GM12878 (cell line): ENCODE measurements at regions not wholly inside any gene's neighbourhood (a gene's known extent, or its start where the extent isn't known, plus 50 kb on each side); places are given as distances from the start of the nearest gene placed in this dataset.

Experiments
- CHD1 ChIP-seq: IDR thresholded peaks from 2 replicates; pipeline ENCODE4 v1.6.1; 2012; ENCODE audit warnings: low read depth, low read length, improper control_type of control experiment
- MXI1 ChIP-seq: fragments of 150-350 bp; IDR thresholded peaks from 2 replicates; pipeline ENCODE4 v1.6.1; 2011; ENCODE audit warnings: low read depth, mild to moderate bottlenecking, inconsistent platforms, low read length, improper control_type of control experiment
- POLR2AphosphoS5 ChIP-seq: IDR thresholded peaks from 2 replicates; pipeline ENCODE4 v1.6.1; 2011; ENCODE audit warnings: mild to moderate bottlenecking, low read length, inconsistent platforms
- SP1 ChIP-seq: IDR thresholded peaks from one replicate; pipeline ENCODE4 v1.6.1; 2011; ENCODE audit warnings: low read depth, low read length
- TAF1 ChIP-seq: IDR thresholded peaks from 2 replicates; pipeline ENCODE4 v1.6.1; 2011; ENCODE audit warnings: mild to moderate bottlenecking, low read depth, low read length, borderline replicate concordance
- TF ChIP-seq, protein P1 (sequence below): fragments of 450-650 bp; formaldehyde crosslinking; IDR thresholded peaks from 2 replicates; pipeline ENCODE4 v1.5.0; 2022; ENCODE audit warnings: mild to moderate bottlenecking, missing genetic modification characterization
- TF ChIP-seq, protein P2 (sequence below): fragments of 450-650 bp; IDR thresholded peaks from 2 replicates; pipeline ENCODE4 v1.6.1; 2017; ENCODE audit warnings: mild to moderate bottlenecking
- TF ChIP-seq, protein P3 (sequence below): IDR thresholded peaks from 2 replicates; pipeline ENCODE4 v1.6.1; 2011; ENCODE audit warnings: mild to moderate bottlenecking, low read depth, low read length, moderate library complexity; ENCODE audit not compliant: insufficient replicate concordance
- TF ChIP-seq, protein P4 (sequence below): fragments of 450-650 bp; IDR thresholded peaks from 2 replicates; pipeline ENCODE4 v1.6.1; 2018; ENCODE audit warnings: borderline replicate concordance, mild to moderate bottlenecking; ENCODE audit not compliant: partially characterized antibody

DNA sequence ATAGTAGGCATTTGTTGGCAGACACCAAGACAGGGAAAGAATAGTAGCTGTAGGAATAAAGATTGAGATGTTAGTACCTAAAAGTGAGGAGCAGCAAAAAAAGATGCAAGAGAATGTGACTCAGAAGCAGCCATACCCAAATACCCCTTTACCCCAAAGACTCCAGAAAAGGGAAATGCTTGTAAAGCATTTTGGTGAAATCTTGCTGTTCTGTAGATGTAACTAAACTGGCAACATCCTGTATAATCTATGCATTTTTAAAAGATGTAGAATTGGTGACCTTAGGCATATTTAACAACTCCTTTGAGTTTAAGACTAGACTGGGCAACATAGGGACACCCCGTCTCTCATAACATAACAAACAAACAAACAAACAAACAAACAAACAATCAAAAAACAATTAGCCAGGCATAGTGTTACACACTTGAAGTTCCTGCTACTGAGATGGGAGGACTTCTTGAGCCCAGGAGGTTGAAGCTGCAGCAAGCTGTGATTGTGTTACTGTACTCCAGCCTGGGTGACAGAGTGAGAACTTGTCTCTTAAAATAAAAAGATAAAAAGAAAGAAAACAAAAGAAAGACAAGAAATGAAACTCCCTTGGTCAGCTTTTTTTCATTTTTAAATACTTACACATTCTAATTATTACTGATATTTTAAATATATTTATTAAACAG lies 361.5 kb upstream of the KCNH8 start:
- TF ChIP-seq CHD1 = no peak
- TF ChIP-seq SP1 = no peak
- TF ChIP-seq TAF1 = no peak
- TF ChIP-seq, protein P1, sequence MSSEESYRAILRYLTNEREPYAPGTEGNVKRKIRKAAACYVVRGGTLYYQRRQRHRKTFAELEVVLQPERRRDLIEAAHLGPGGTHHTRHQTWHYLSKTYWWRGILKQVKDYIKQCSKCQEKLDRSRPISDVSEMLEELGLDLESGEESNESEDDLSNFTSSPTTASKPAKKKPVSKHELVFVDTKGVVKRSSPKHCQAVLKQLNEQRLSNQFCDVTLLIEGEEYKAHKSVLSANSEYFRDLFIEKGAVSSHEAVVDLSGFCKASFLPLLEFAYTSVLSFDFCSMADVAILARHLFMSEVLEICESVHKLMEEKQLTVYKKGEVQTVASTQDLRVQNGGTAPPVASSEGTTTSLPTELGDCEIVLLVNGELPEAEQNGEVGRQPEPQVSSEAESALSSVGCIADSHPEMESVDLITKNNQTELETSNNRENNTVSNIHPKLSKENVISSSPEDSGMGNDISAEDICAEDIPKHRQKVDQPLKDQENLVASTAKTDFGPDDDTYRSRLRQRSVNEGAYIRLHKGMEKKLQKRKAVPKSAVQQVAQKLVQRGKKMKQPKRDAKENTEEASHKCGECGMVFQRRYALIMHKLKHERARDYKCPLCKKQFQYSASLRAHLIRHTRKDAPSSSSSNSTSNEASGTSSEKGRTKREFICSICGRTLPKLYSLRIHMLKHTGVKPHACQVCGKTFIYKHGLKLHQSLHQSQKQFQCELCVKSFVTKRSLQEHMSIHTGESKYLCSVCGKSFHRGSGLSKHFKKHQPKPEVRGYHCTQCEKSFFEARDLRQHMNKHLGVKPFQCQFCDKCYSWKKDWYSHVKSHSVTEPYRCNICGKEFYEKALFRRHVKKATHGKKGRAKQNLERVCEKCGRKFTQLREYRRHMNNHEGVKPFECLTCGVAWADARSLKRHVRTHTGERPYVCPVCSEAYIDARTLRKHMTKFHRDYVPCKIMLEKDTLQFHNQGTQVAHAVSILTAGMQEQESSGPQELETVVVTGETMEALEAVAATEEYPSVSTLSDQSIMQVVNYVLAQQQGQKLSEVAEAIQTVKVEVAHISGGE (CRISPR knock-in tag) = no peak
- TF ChIP-seq, protein P2, sequence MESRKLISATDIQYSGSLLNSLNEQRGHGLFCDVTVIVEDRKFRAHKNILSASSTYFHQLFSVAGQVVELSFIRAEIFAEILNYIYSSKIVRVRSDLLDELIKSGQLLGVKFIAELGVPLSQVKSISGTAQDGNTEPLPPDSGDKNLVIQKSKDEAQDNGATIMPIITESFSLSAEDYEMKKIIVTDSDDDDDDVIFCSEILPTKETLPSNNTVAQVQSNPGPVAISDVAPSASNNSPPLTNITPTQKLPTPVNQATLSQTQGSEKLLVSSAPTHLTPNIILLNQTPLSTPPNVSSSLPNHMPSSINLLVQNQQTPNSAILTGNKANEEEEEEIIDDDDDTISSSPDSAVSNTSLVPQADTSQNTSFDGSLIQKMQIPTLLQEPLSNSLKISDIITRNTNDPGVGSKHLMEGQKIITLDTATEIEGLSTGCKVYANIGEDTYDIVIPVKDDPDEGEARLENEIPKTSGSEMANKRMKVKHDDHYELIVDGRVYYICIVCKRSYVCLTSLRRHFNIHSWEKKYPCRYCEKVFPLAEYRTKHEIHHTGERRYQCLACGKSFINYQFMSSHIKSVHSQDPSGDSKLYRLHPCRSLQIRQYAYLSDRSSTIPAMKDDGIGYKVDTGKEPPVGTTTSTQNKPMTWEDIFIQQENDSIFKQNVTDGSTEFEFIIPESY = no peak
- TF ChIP-seq MXI1 = no peak
- TF ChIP-seq, protein P3, sequence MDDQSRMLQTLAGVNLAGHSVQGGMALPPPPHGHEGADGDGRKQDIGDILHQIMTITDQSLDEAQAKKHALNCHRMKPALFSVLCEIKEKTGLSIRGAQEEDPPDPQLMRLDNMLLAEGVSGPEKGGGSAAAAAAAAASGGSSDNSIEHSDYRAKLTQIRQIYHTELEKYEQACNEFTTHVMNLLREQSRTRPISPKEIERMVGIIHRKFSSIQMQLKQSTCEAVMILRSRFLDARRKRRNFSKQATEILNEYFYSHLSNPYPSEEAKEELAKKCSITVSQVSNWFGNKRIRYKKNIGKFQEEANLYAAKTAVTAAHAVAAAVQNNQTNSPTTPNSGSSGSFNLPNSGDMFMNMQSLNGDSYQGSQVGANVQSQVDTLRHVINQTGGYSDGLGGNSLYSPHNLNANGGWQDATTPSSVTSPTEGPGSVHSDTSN = no peak
- TF ChIP-seq, protein P4, sequence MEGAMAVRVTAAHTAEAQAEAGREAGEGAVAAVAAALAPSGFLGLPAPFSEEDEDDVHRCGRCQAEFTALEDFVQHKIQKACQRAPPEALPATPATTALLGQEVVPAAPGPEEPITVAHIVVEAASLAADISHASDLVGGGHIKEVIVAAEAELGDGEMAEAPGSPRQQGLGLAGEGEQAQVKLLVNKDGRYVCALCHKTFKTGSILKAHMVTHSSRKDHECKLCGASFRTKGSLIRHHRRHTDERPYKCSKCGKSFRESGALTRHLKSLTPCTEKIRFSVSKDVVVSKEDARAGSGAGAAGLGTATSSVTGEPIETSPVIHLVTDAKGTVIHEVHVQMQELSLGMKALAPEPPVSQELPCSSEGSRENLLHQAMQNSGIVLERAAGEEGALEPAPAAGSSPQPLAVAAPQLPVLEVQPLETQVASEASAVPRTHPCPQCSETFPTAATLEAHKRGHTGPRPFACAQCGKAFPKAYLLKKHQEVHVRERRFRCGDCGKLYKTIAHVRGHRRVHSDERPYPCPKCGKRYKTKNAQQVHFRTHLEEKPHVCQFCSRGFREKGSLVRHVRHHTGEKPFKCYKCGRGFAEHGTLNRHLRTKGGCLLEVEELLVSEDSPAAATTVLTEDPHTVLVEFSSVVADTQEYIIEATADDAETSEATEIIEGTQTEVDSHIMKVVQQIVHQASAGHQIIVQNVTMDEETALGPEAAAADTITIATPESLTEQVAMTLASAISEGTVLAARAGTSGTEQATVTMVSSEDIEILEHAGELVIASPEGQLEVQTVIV = no peak
- TF ChIP-seq POLR2AphosphoS5 = no peak
